ENCODE measurements at regions not wholly inside any gene's neighbourhood (a gene's known extent, or its start where the extent isn't known, plus 50 kb on each side); places are given as distances from the start of the nearest gene placed in this dataset.
A peak's percentile ranks its signal among the peaks of the same experiment; 100 is the strongest.

DNA sequence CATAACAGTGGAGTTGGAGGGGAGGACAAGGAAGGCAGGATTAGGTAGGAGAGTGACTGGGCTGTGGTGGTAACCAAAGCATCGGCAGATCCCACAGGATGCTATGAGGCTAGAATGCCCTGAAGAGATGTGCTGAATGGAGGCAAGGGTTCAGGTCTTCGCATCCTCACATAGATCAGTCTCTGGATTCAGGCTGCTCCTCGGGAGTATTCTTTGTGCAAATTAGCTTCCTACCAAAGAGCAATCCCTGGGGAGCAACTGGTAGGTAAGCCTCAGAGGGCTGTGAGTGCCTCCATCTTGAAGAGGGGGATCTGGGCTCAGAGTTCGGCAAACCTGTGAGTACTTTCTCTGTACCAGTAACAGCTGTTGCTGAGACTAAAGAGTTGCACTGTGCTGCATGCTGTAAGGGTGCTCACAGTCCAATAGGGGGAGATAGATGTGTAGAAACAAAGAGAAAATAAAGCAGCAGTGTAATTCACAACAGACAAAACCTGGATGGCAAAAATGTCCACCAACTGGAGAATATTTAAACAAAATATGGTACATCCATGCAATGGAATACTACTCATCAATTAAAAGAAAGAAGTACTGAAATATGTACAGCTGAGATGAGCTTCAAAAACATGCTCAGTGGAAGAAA is 322.4 kb upstream of the DEPDC1 start:
- no peaks in the 10 kb centered on the region for H3K27me3 ChIP-seq
- no peaks in the 10 kb centered on the region for H3K36me3 ChIP-seq
- intact Hi-C loops (cut with DNase I) = no loop called here
- no peaks in the 10 kb centered on the region for H3K9me3 ChIP-seq
- no peak overlapping the region for H3K4me3 ChIP-seq
- H3K4me1 ChIP-seq = no peaks in the 10 kb centered on the region
- DNase-seq (ENCODE audit: low spot score in 2 of 2) = no peak
- H3K27ac ChIP-seq = no peak overlapping the region
- TF ChIP-seq, protein P1, sequence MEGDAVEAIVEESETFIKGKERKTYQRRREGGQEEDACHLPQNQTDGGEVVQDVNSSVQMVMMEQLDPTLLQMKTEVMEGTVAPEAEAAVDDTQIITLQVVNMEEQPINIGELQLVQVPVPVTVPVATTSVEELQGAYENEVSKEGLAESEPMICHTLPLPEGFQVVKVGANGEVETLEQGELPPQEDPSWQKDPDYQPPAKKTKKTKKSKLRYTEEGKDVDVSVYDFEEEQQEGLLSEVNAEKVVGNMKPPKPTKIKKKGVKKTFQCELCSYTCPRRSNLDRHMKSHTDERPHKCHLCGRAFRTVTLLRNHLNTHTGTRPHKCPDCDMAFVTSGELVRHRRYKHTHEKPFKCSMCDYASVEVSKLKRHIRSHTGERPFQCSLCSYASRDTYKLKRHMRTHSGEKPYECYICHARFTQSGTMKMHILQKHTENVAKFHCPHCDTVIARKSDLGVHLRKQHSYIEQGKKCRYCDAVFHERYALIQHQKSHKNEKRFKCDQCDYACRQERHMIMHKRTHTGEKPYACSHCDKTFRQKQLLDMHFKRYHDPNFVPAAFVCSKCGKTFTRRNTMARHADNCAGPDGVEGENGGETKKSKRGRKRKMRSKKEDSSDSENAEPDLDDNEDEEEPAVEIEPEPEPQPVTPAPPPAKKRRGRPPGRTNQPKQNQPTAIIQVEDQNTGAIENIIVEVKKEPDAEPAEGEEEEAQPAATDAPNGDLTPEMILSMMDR (IDR thresholded peaks at IDR 0.05) = peak in 2 of 3 experiments; percentile 11 to 41

DNA sequence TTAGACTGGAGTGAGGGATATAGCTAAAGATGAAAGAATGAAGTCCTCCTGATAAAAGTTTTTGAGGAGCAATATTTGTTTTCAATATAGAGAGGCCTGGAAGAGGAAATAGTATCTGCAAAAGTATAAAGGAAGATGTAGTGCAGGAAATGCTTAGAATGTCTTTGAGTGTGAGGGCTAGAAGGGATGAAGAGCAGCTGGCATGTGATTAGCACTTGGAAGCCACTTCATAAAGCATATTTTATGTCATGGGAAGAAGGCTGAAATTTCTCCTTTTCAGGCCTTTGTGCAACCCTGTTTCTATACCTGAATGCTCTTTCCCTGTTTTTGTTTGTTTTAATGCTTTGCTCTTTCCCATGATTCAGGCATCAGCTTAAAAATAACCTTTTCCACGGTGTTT is 323.3 kb upstream of the DEPDC1 start:
- no peak overlapping the region for H3K4me3 ChIP-seq
- no peaks in the 10 kb centered on the region for H3K27me3 ChIP-seq
- no peaks in the 10 kb centered on the region for H3K9me3 ChIP-seq
- no peaks in the 10 kb centered on the region for H3K4me1 ChIP-seq
- H3K27ac ChIP-seq = no peak overlapping the region
- intact Hi-C loops (cut with DNase I) = no loop called here
- no peaks in the 10 kb centered on the region for H3K36me3 ChIP-seq
- no peak for DNase-seq (ENCODE audit: low spot score in 2 of 2)
- TF ChIP-seq, protein P1 (IDR thresholded peaks at IDR 0.05) = no peak

DNA sequence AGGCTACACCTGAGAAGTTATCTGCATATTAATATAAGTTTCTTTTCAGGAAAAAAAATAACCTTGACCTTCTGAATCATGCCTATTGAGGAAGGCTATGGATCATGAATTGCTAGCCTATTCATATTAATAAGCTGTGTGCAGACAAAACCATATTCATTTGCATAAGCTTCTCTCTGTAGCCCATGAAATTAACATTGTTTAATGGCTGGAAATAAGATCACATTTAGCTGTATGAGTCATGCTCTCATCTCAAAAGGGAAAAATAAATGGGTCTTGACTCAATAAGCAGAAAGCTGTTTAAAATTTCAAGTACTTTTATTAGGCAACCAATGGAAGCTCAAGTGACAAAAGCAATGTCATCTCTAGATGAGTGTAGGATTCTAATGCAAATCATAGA is 330.0 kb upstream of the DEPDC1 start:
- TF ChIP-seq, protein P1 (IDR thresholded peaks at IDR 0.05) = no peak
- H3K4me1 ChIP-seq = no peaks in the 10 kb centered on the region
- intact Hi-C loops (cut with DNase I) = no loop called here
- no peaks in the 10 kb centered on the region for H3K36me3 ChIP-seq
- no peak overlapping the region for H3K4me3 ChIP-seq
- no peak for DNase-seq (ENCODE audit: low spot score in 2 of 2)
- H3K27ac ChIP-seq = no peak overlapping the region
- H3K9me3 ChIP-seq = peaks cover 0 to 6% of the 10 kb centered on the region in 2 donors
- H3K27me3 ChIP-seq = no peaks in the 10 kb centered on the region

- intact Hi-C loops (cut with DNase I) = no loop called here
- Histone ChIP-seq H3K4me3 (no peak overlapping the region), H3K4me1 (no peaks in the 10 kb centered on the region), H3K27me3 (no peaks in the 10 kb centered on the region), H3K27ac (no peak overlapping the region), H3K36me3 (no peaks in the 10 kb centered on the region), H3K9me3 (peaks cover 0 to 6% of the 10 kb centered on the region in 2 donors)
- TF ChIP-seq, protein P1 (IDR thresholded peaks at IDR 0.05) = no peak
- DNase-seq (ENCODE audit: low spot score in 2 of 2) = no peak
Observed at GRCh38 chr1:68827261-68827660, 330.4 kb upstream of the DEPDC1 start.

DNA sequence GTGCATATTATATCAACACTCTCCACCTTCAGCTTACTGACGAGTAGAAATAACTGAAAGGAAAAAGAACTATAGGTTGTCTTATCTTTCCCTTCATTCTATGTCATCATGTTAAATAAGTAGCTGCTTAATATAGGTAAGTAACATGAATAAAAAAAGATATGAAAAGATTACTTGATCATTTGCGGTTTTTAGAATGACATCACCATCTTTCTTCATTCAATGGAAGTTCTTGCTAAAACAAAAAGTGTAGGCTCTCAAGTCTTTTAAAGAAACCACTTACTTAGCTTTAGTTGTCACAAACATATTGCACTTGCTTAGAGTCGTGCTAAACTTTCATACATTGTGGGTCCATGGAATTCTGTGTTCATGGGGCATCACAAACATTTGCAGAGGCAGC is 331.1 kb upstream of the DEPDC1 start:
- no peaks in the 10 kb centered on the region for H3K27me3 ChIP-seq
- TF ChIP-seq, protein P1 (IDR thresholded peaks at IDR 0.05) = no peak
- intact Hi-C loops (cut with DNase I) = no loop called here
- no peak for DNase-seq (ENCODE audit: low spot score in 2 of 2)
- no peaks in the 10 kb centered on the region for H3K4me1 ChIP-seq
- H3K4me3 ChIP-seq = no peak overlapping the region
- no peaks in the 10 kb centered on the region for H3K36me3 ChIP-seq
- H3K9me3 ChIP-seq = peaks cover 0 to 6% of the 10 kb centered on the region in 2 donors
- no peak overlapping the region for H3K27ac ChIP-seq

DNA sequence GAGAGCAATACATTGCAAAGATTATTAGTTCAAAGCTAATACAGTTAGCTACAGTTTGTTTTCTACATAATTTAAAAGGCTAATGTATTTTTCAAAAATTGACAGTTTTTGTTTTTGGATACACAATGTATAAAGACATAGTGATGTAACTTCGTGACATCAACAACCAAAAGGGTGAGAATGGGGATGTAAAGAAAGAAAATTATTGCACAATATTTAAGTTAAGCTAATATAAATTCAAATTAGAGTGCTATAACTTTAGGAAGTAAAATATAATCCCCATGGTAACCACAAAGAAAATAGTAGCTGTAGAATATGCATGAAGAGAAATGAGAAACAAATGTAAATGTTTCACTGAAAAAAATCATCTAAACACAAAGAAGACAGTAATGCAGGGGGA is 334.4 kb upstream of the DEPDC1 start:
- no peaks in the 10 kb centered on the region for H3K4me1 ChIP-seq
- no peaks in the 10 kb centered on the region for H3K27me3 ChIP-seq
- H3K4me3 ChIP-seq = no peak overlapping the region
- H3K36me3 ChIP-seq = no peaks in the 10 kb centered on the region
- DNase-seq (ENCODE audit: low spot score in 2 of 2) = no peak
- H3K27ac ChIP-seq = no peak overlapping the region
- intact Hi-C loops (cut with DNase I) = no loop called here
- H3K9me3 ChIP-seq = peaks cover 0 to 6% of the 10 kb centered on the region in 2 donors
- TF ChIP-seq, protein P1 (IDR thresholded peaks at IDR 0.05) = no peak

Data from ascending aorta (tissue), 2 donors.